HCT116 (cell line): ENCODE measurements at regions not wholly inside any gene's neighbourhood (a gene's known extent, or its start where the extent isn't known, plus 50 kb on each side); places are given as distances from the start of the nearest gene placed in this dataset.

Experiments used
- ATF3 ChIP-seq: IDR thresholded peaks from 2 replicates; pipeline ENCODE4 v1.6.1; 2012
- CTCF ChIP-seq, 3 experiments: fragments of 200-600 bp in 1 of 3; sonication (generic) in 1 of 3; IDR thresholded peaks in 2 of 3; conservative IDR thresholded peaks in 1 of 3; 2 replicates each; pipeline ENCODE4 v1.5.1; 2012 to 2017; ENCODE audit warnings: low read depth in 2 of 3, low read length in 2 of 3, antibody characterized with exemption in 1 of 3, borderline replicate concordance in 1 of 3, control low read depth in 1 of 3, mild to moderate bottlenecking in 1 of 3, mixed read lengths in 1 of 3, mixed run types in 1 of 3, moderate library complexity in 1 of 3; ENCODE audit not compliant: insufficient read depth in 1 of 3
- EZH2phosphoT487 ChIP-seq: fragments of 200-600 bp; IDR thresholded peaks from 2 replicates; pipeline ENCODE4 v1.6.1; 2018; ENCODE audit warnings: antibody characterized with exemption, borderline replicate concordance
- POLR2A ChIP-seq: IDR thresholded peaks from 2 replicates; pipeline ENCODE4 v1.7.0; 2011; ENCODE audit warnings: borderline replicate concordance; ENCODE audit not compliant: insufficient read depth, insufficient read length; ENCODE audit errors: extremely low read depth
- POLR2AphosphoS5 ChIP-seq: IDR thresholded peaks from 2 replicates; pipeline ENCODE4 v1.6.1; 2011; ENCODE audit warnings: mild to moderate bottlenecking, low read depth, low read length, moderate library complexity
- RAD21 ChIP-seq: IDR thresholded peaks from 2 replicates; pipeline ENCODE4 v1.6.1; 2012; ENCODE audit warnings: low read depth, mild to moderate bottlenecking

GRCh38 chr12:100717733-100718067, 76.9 kb upstream of the ANO4 start:
- no peak for TF ChIP-seq POLR2A
- no peak for TF ChIP-seq EZH2phosphoT487
- TF ChIP-seq CTCF (IDR thresholded peaks at IDR 0.05 in 2 of 3, conservative IDR thresholded peaks at IDR 0.05 in 1 of 3; ENCODE audit: borderline replicate concordance in 1 of 3, insufficient read depth in 1 of 3, low read depth in 2 of 3, low read length in 2 of 3) = no peak
- TF ChIP-seq RAD21 = no peak
- TF ChIP-seq POLR2AphosphoS5 = no peak
- TF ChIP-seq ATF3 = no peak
